Lung (tissue), 11 donors: ENCODE measurements at regions not wholly inside any gene's neighbourhood (a gene's known extent, or its start where the extent isn't known, plus 50 kb on each side); places are given as distances from the start of the nearest gene placed in this dataset.

Experiments used
- ATAC-seq: fragments of 200-7000 bp; cut with Tn5 transposase; one replicate; pipeline ENCODE4 v1.9.1; 2020; ENCODE audit warnings: moderate number of reproducible peaks; ENCODE audit not compliant: insufficient read depth, low FRiP score
- DNase-seq, 3 donors: peaks; one replicate each; pipeline ENCODE4 v3.0.0-alpha.2; 2013 to 2017
- H3K27ac ChIP-seq, 2 donors: one replicate each; pipeline ENCODE4 v1.5.1; 2013; ENCODE audit warnings: mild to moderate bottlenecking in 2 of 2, moderate library complexity in 2 of 2, control low read depth in 1 of 2, inconsistent platforms in 1 of 2, low read depth in 1 of 2, low read length in 1 of 2
- H3K27me3 ChIP-seq, 3 donors: one replicate each; pipeline ENCODE4 v1.5.1; 2013; ENCODE audit warnings: low read length in 2 of 3; ENCODE audit not compliant: control insufficient read depth in 3 of 3, insufficient read depth in 3 of 3
- H3K36me3 ChIP-seq, 4 donors: one replicate each; pipeline ENCODE4 v1.5.1; 2013; ENCODE audit warnings: low read length in 4 of 4, mild to moderate bottlenecking in 1 of 4, moderate library complexity in 1 of 4; ENCODE audit not compliant: control insufficient read depth in 4 of 4, insufficient read depth in 4 of 4
- H3K4me1 ChIP-seq, 5 donors: one replicate each; pipeline ENCODE4 v1.5.1; 2013; ENCODE audit warnings: low read length in 5 of 5, mild to moderate bottlenecking in 2 of 5, moderate library complexity in 1 of 5; ENCODE audit not compliant: control insufficient read depth in 5 of 5, insufficient read depth in 5 of 5
- H3K4me3 ChIP-seq: one replicate; pipeline ENCODE4 v1.5.1; 2013; ENCODE audit warnings: mild to moderate bottlenecking, control low read depth, moderate library complexity
- H3K9ac ChIP-seq, 2 donors: one replicate each; pipeline ENCODE4 v1.5.1; 2013; ENCODE audit warnings: low read length in 2 of 2, control low read depth in 1 of 2; ENCODE audit not compliant: insufficient read depth in 1 of 2
- H3K9me3 ChIP-seq, 4 donors: one replicate each; pipeline ENCODE4 v1.5.1; 2013; ENCODE audit warnings: low read length in 3 of 4, mild to moderate bottlenecking in 1 of 4, moderate library complexity in 1 of 4; ENCODE audit not compliant: control insufficient read depth in 4 of 4, insufficient read depth in 3 of 4
- CTCF ChIP-seq: IDR thresholded peaks from 2 replicates; pipeline ENCODE4 v1.5.1; 2012; ENCODE audit warnings: mild to moderate bottlenecking; ENCODE audit errors: control extremely low read depth, extremely low read depth
- WGBS, 2 donors: extraction: QIAGEN DNeasy Blood & Tissue Kit; methylation state at CpG; one replicate each; pipeline ENCODE4 v1.1.7; 2013; 5-methylcytosine and 5-hydroxymethylcytosine counted together
- donor health status: control.
- donor health status: control.
- donor health status: Bipolar disorder and iron deficiency.
- donor health status: healthy.
- donor health status: DM: yes; HTN: yes; CAD: no.

- TF ChIP-seq CTCF = no peak
- DNase-seq (peak in 1 of 3 donors; percentile 49), ATAC-seq (no peak)
- Histone ChIP-seq H3K27me3 (no peaks in the 10 kb centered on the region), H3K4me3 (no peak overlapping the region), H3K4me1 (peaks cover 0 to 4% (median 0%) of the 10 kb centered on the region in 5 donors), H3K9ac (no peak overlapping the region), H3K27ac (no peak overlapping the region), H3K9me3 (peaks cover 0 to 2% (median 0%) of the 10 kb centered on the region in 4 donors), H3K36me3 (no peaks in the 10 kb centered on the region)
- WGBS, 2 donors = 45 to 73% methylated on average over 6 of the region's 6 CpGs
Measured at GRCh38 chr2:101524806-101525430, 50.0 kb upstream of the RFX8 start.
